Testis (tissue), 2 donors: ENCODE measurements at regions not wholly inside any gene's neighbourhood (a gene's known extent, or its start where the extent isn't known, plus 50 kb on each side); places are given as distances from the start of the nearest gene placed in this dataset.

Experiments
- POLR2A ChIP-seq: fragments of 450-650 bp; IDR thresholded peaks from one replicate; pipeline ENCODE4 v1.6.1; 2017; ENCODE audit warnings: antibody characterized with exemption, mild to moderate bottlenecking, moderate library complexity
- TF ChIP-seq, protein P1 (sequence below), 3 experiments: fragments of 450-650 bp in 2 of 3; fragments of 200-600 bp in 1 of 3; sonication (generic) in 1 of 3; IDR thresholded peaks; one replicate each; pipeline ENCODE4 v1.5.1; 2016 to 2019; ENCODE audit warnings: antibody characterized with exemption in 3 of 3, mild to moderate bottlenecking in 2 of 3, moderate library complexity in 1 of 3

DNA sequence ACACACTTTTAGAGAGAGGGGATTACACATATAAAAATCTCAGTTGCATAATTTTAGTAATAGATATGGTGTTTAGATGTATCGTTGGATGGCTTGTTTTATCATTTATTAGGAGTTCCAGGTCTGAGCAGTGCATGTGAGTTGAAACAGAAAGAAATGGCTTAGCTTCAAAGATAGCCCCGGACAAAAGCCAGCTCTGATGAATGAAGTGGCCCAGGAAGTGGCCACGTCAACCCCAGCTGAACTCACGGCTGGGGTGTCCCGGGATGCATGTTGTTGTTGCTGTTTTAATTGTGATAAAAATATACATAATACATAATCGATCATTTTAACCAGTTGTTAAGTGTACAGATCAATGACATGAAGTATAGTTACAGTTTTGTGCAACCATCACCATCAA lies 1513.6 kb downstream of the BRD1 start:
- TF ChIP-seq POLR2A: no peak
- TF ChIP-seq, protein P1, sequence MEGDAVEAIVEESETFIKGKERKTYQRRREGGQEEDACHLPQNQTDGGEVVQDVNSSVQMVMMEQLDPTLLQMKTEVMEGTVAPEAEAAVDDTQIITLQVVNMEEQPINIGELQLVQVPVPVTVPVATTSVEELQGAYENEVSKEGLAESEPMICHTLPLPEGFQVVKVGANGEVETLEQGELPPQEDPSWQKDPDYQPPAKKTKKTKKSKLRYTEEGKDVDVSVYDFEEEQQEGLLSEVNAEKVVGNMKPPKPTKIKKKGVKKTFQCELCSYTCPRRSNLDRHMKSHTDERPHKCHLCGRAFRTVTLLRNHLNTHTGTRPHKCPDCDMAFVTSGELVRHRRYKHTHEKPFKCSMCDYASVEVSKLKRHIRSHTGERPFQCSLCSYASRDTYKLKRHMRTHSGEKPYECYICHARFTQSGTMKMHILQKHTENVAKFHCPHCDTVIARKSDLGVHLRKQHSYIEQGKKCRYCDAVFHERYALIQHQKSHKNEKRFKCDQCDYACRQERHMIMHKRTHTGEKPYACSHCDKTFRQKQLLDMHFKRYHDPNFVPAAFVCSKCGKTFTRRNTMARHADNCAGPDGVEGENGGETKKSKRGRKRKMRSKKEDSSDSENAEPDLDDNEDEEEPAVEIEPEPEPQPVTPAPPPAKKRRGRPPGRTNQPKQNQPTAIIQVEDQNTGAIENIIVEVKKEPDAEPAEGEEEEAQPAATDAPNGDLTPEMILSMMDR (IDR thresholded peaks at IDR 0.05): no peak
